GM18520 (cell line): ENCODE measurements at regions not wholly inside any gene's neighbourhood (a gene's known extent, or its start where the extent isn't known, plus 50 kb on each side); places are given as distances from the start of the nearest gene placed in this dataset.

Experiments
- ATAC-seq: cut with Tn5 transposase; IDR thresholded peaks from one replicate; pipeline ENCODE4 v1.9.1; 2021; ENCODE audit not compliant: unreplicated experiment

GRCh38 chr5:8457187-8458037 is 588.5 kb downstream of the MTRR start:
- ATAC-seq, result peak; percentile 89

GRCh38 chr5:8458038-8458383 is 589.1 kb downstream of the MTRR start:
- peak; percentile 1 for ATAC-seq

- ATAC-seq, result no peak
These were observed 592.6 kb downstream of the MTRR start for GRCh38 chr5:8461543-8461942.

- ATAC-seq, result no peak
These were observed 593.6 kb downstream of the MTRR start for GRCh38 chr5:8462565-8462964.

- no peak for ATAC-seq
These were observed 601.5 kb downstream of the MTRR start for GRCh38 chr5:8470489-8470888.

GRCh38 chr5:8471581-8471980 is 602.6 kb downstream of the MTRR start:
- ATAC-seq, result no peak

GRCh38 chr5:8473016-8473415 is 604.1 kb downstream of the MTRR start:
- no peak for ATAC-seq

- ATAC-seq, result no peak
These were observed 605.0 kb downstream of the MTRR start for GRCh38 chr5:8473827-8474568.

GRCh38 chr5:8474569-8474930 is 605.6 kb downstream of the MTRR start:
- no peak for ATAC-seq

- ATAC-seq, result no peak
These were observed 609.4 kb downstream of the MTRR start for GRCh38 chr5:8478326-8478725.

GRCh38 chr5:8481007-8481406 is 612.1 kb downstream of the MTRR start:
- ATAC-seq, result no peak

- no peak for ATAC-seq
These were observed 622.3 kb downstream of the MTRR start for GRCh38 chr5:8491254-8491653.

- no peak for ATAC-seq
These were observed 624.2 kb downstream of the MTRR start for GRCh38 chr5:8493176-8493575.

GRCh38 chr5:8500426-8500825 is 631.5 kb downstream of the MTRR start:
- ATAC-seq, result no peak

- ATAC-seq, result no peak
These were observed 636.2 kb downstream of the MTRR start for GRCh38 chr5:8505196-8505595.

- no peak for ATAC-seq
These were observed 639.3 kb downstream of the MTRR start for GRCh38 chr5:8508231-8508630.

- no peak for ATAC-seq
These were observed 647.4 kb downstream of the MTRR start for GRCh38 chr5:8516356-8516755.

GRCh38 chr5:8517456-8517855 is 648.5 kb downstream of the MTRR start:
- no peak for ATAC-seq

GRCh38 chr5:8520917-8521316 is 652.0 kb downstream of the MTRR start:
- ATAC-seq, result no peak

GRCh38 chr5:8521991-8522390 is 653.0 kb downstream of the MTRR start:
- ATAC-seq, result no peak

GRCh38 chr5:8522646-8523045 is 653.7 kb downstream of the MTRR start:
- no peak for ATAC-seq

- no peak for ATAC-seq
These were observed 654.6 kb downstream of the MTRR start for GRCh38 chr5:8523501-8523900.

GRCh38 chr5:8525819-8526218 is 656.9 kb downstream of the MTRR start:
- no peak for ATAC-seq
